GM18907 (cell line): ENCODE measurements at regions not wholly inside any gene's neighbourhood (a gene's known extent, or its start where the extent isn't known, plus 50 kb on each side); places are given as distances from the start of the nearest gene placed in this dataset.
A peak's percentile ranks its signal among the peaks of the same experiment; 100 is the strongest.

Experiments used
- ATAC-seq: cut with Tn5 transposase; IDR thresholded peaks from one replicate; pipeline ENCODE4 v1.9.1; 2021; ENCODE audit warnings: mild to moderate bottlenecking, moderate library complexity; ENCODE audit not compliant: unreplicated experiment

GRCh38 chr2:41735006-41735405 is 312.8 kb upstream of the PKDCC start:
- no peak for ATAC-seq

GRCh38 chr2:41735476-41735875 is 312.3 kb upstream of the PKDCC start:
- no peak for ATAC-seq

- peak; percentile 96 for ATAC-seq
These were observed 311.7 kb upstream of the PKDCC start for GRCh38 chr2:41736105-41736567.

- ATAC-seq, result peak; percentile 56
These were observed 311.2 kb upstream of the PKDCC start for GRCh38 chr2:41736586-41736985.

- no peak for ATAC-seq
These were observed 309.9 kb upstream of the PKDCC start for GRCh38 chr2:41737888-41738287.

- peak; percentile 100 for ATAC-seq
These were observed 305.7 kb upstream of the PKDCC start for GRCh38 chr2:41741951-41742595.

- no peak for ATAC-seq
These were observed 304.5 kb upstream of the PKDCC start for GRCh38 chr2:41743324-41743723.

GRCh38 chr2:41750829-41751228 is 297.0 kb upstream of the PKDCC start:
- no peak for ATAC-seq

- no peak for ATAC-seq
These were observed 287.9 kb upstream of the PKDCC start for GRCh38 chr2:41759880-41760279.

- ATAC-seq, result no peak
These were observed 284.7 kb upstream of the PKDCC start for GRCh38 chr2:41763141-41763540.

- no peak for ATAC-seq
These were observed 283.7 kb upstream of the PKDCC start for GRCh38 chr2:41764131-41764530.

GRCh38 chr2:41764919-41765318 is 282.9 kb upstream of the PKDCC start:
- no peak for ATAC-seq

GRCh38 chr2:41768310-41768709 is 279.5 kb upstream of the PKDCC start:
- no peak for ATAC-seq

GRCh38 chr2:41771710-41772109 is 276.1 kb upstream of the PKDCC start:
- ATAC-seq, result no peak

- ATAC-seq, result no peak
These were observed 275.1 kb upstream of the PKDCC start for GRCh38 chr2:41772697-41773096.

- ATAC-seq, result no peak
These were observed 273.7 kb upstream of the PKDCC start for GRCh38 chr2:41774011-41774605.

- ATAC-seq, result no peak
These were observed 272.3 kb upstream of the PKDCC start for GRCh38 chr2:41775366-41776025.

GRCh38 chr2:41779888-41780287 is 267.9 kb upstream of the PKDCC start:
- ATAC-seq, result no peak

- peak; percentile 71 for ATAC-seq
These were observed 265.3 kb upstream of the PKDCC start for GRCh38 chr2:41782306-41783158.

- no peak for ATAC-seq
These were observed 263.3 kb upstream of the PKDCC start for GRCh38 chr2:41784496-41784895.

GRCh38 chr2:41785251-41786022 is 262.4 kb upstream of the PKDCC start:
- no peak for ATAC-seq
